ENCODE measurements at regions not wholly inside any gene's neighbourhood (a gene's known extent, or its start where the extent isn't known, plus 50 kb on each side); places are given as distances from the start of the nearest gene placed in this dataset.

DNA sequence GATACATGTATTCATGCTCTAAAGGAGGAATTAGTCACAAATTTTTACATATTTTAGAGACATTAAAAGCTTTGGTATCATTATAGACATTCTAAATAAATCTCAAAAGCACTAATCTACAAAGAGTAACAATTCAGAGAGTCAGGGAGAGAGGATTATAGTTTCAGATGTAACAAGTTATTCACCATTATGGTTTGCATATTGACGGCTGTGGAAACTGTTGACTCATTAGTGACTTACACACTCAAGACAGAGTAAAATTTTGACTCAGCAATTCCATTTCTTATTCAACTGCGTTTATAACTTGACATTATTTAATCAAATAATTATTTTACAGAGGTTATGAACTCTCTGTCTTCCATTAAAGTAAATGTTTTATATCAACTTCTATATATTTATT, 95.4 kb upstream of the SEMA3C start:
- TF ChIP-seq SP1 (IDR thresholded peaks at IDR 0.05) (no peak), FOXA2 (IDR thresholded peaks at IDR 0.05) (no peak), RAD21 (IDR thresholded peaks at IDR 0.05) (no peak), FOXA1 (IDR thresholded peaks at IDR 0.05) (no peak), RXRA (IDR thresholded peaks at IDR 0.05) (no peak)
- TF ChIP-seq, protein P1, sequence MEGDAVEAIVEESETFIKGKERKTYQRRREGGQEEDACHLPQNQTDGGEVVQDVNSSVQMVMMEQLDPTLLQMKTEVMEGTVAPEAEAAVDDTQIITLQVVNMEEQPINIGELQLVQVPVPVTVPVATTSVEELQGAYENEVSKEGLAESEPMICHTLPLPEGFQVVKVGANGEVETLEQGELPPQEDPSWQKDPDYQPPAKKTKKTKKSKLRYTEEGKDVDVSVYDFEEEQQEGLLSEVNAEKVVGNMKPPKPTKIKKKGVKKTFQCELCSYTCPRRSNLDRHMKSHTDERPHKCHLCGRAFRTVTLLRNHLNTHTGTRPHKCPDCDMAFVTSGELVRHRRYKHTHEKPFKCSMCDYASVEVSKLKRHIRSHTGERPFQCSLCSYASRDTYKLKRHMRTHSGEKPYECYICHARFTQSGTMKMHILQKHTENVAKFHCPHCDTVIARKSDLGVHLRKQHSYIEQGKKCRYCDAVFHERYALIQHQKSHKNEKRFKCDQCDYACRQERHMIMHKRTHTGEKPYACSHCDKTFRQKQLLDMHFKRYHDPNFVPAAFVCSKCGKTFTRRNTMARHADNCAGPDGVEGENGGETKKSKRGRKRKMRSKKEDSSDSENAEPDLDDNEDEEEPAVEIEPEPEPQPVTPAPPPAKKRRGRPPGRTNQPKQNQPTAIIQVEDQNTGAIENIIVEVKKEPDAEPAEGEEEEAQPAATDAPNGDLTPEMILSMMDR (IDR thresholded peaks at IDR 0.05; ENCODE audit: low read depth, low read length, missing input control): no peak
- TF ChIP-seq, protein P2, sequence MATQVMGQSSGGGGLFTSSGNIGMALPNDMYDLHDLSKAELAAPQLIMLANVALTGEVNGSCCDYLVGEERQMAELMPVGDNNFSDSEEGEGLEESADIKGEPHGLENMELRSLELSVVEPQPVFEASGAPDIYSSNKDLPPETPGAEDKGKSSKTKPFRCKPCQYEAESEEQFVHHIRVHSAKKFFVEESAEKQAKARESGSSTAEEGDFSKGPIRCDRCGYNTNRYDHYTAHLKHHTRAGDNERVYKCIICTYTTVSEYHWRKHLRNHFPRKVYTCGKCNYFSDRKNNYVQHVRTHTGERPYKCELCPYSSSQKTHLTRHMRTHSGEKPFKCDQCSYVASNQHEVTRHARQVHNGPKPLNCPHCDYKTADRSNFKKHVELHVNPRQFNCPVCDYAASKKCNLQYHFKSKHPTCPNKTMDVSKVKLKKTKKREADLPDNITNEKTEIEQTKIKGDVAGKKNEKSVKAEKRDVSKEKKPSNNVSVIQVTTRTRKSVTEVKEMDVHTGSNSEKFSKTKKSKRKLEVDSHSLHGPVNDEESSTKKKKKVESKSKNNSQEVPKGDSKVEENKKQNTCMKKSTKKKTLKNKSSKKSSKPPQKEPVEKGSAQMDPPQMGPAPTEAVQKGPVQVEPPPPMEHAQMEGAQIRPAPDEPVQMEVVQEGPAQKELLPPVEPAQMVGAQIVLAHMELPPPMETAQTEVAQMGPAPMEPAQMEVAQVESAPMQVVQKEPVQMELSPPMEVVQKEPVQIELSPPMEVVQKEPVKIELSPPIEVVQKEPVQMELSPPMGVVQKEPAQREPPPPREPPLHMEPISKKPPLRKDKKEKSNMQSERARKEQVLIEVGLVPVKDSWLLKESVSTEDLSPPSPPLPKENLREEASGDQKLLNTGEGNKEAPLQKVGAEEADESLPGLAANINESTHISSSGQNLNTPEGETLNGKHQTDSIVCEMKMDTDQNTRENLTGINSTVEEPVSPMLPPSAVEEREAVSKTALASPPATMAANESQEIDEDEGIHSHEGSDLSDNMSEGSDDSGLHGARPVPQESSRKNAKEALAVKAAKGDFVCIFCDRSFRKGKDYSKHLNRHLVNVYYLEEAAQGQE (IDR thresholded peaks at IDR 0.05): no peak
